Suprapubic skin (tissue), 3 donors: ENCODE measurements at regions not wholly inside any gene's neighbourhood (a gene's known extent, or its start where the extent isn't known, plus 50 kb on each side); places are given as distances from the start of the nearest gene placed in this dataset.

Experiments used
- POLR2A ChIP-seq, 2 donors: fragments of 450-650 bp; IDR thresholded peaks; one replicate each; pipeline ENCODE4 v1.6.1; 2017; ENCODE audit warnings: antibody characterized with exemption in 2 of 2, mild to moderate bottlenecking in 2 of 2, moderate library complexity in 2 of 2
- TF ChIP-seq, protein P1 (sequence below), 2 donors: fragments of 200-600 bp in 1 of 2; fragments of 450-650 bp in 1 of 2; sonication (generic) in 1 of 2; IDR thresholded peaks; one replicate each; pipeline ENCODE4 v1.5.1; 2016 to 2019; ENCODE audit warnings: antibody characterized with exemption in 2 of 2, mild to moderate bottlenecking in 1 of 2, moderate library complexity in 1 of 2

GRCh38 chr3:124657138-124657537, 73.1 kb upstream of the UMPS start:
- TF ChIP-seq POLR2A (IDR thresholded peaks at IDR 0.05): no peak
- TF ChIP-seq, protein P1, sequence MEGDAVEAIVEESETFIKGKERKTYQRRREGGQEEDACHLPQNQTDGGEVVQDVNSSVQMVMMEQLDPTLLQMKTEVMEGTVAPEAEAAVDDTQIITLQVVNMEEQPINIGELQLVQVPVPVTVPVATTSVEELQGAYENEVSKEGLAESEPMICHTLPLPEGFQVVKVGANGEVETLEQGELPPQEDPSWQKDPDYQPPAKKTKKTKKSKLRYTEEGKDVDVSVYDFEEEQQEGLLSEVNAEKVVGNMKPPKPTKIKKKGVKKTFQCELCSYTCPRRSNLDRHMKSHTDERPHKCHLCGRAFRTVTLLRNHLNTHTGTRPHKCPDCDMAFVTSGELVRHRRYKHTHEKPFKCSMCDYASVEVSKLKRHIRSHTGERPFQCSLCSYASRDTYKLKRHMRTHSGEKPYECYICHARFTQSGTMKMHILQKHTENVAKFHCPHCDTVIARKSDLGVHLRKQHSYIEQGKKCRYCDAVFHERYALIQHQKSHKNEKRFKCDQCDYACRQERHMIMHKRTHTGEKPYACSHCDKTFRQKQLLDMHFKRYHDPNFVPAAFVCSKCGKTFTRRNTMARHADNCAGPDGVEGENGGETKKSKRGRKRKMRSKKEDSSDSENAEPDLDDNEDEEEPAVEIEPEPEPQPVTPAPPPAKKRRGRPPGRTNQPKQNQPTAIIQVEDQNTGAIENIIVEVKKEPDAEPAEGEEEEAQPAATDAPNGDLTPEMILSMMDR (IDR thresholded peaks at IDR 0.05): no peak
